OCI-LY1 (cell line): ENCODE measurements at regions not wholly inside any gene's neighbourhood (a gene's known extent, or its start where the extent isn't known, plus 50 kb on each side); places are given as distances from the start of the nearest gene placed in this dataset.

Experiments used
- CTCF ChIP-seq: fragments of 200-600 bp; sonication (generic), shearing (Covaris generic); IDR thresholded peaks from 2 replicates; pipeline ENCODE4 v1.5.1; 2017; ENCODE audit warnings: mild to moderate bottlenecking, antibody characterized with exemption, low read length, moderate library complexity, mixed read lengths
- EZH2 ChIP-seq: fragments of 200-600 bp; sonication (generic), shearing (Covaris generic); IDR thresholded peaks from 2 replicates; pipeline ENCODE4 v1.8.0; 2017; ENCODE audit warnings: borderline replicate concordance, mixed run types, mild to moderate bottlenecking, antibody characterized with exemption, low read length, moderate library complexity, mixed read lengths

- TF ChIP-seq CTCF, result no peak
- no peak for TF ChIP-seq EZH2
Observed at GRCh38 chr11:110939471-110939870, 227.2 kb upstream of the ARHGAP20 start.
